ENCODE measurements at regions not wholly inside any gene's neighbourhood (a gene's known extent, or its start where the extent isn't known, plus 50 kb on each side); places are given as distances from the start of the nearest gene placed in this dataset.
"Not testable (repeated sequence)": the region's sequence is repeated elsewhere in the genome, so short reads cannot be mapped to it uniquely, and the experiment has no call there.

GRCh38 chr2:216985658-216986141 is 125.8 kb upstream of the TNP1 start:
- Histone ChIP-seq H3K27ac (ENCODE audit: low read length) (no peak overlapping the region), H3K9me3 (ENCODE audit: control insufficient read depth, insufficient read depth, low read depth, low read length) (no peaks in the 10 kb centered on the region), H3K4me3 (ENCODE audit: low read depth in 2 of 2, low read length in 2 of 2) (no peak overlapping the region), H3K4me1 (ENCODE audit: control insufficient read depth, insufficient read depth, low read length) (no peaks in the 10 kb centered on the region), H3K27me3 (ENCODE audit: control insufficient read depth, insufficient read depth, low read length) (no peaks in the 10 kb centered on the region), H3K36me3 (ENCODE audit: control insufficient read depth, insufficient read depth, low read length) (no peaks in the 10 kb centered on the region)
- in situ Hi-C loops (cut with HindIII; ENCODE audit: low pct_unique_long_range_greater_than_20kb, low sequenced_read_pairs) (no loop called here), intact Hi-C loops (cut with micrococcal nuclease; ENCODE audit: unreplicated experiment) (no loop called here)
- TF ChIP-seq REST (IDR thresholded peaks at IDR 0.05; ENCODE audit: insufficient read depth in 1 of 2, low read depth in 2 of 2, low read length in 1 of 2) = no peak
- TF ChIP-seq CTCF (IDR thresholded peaks at IDR 0.05) = no peak
- no peak for TF ChIP-seq POLR2AphosphoS5 (IDR thresholded peaks at IDR 0.05; ENCODE audit: low read depth, low read length)
- no peak for TF ChIP-seq SIN3A (IDR thresholded peaks at IDR 0.05; ENCODE audit: borderline replicate concordance, insufficient read depth, low read depth, low read length)
- TF ChIP-seq TCF7L2 (IDR thresholded peaks at IDR 0.05; ENCODE audit: low read depth, low read length) = no peak
- DNase-seq (ENCODE audit: low read depth, low spot score) = no peak
- ChIA-PET POLR2A (no interaction called here), CTCF (no interaction called here)
- no peak for ATAC-seq
- no TSS peak for BruUV-seq (replicated peaks)

GRCh38 chr2:216984937-216985336 is 125.1 kb upstream of the TNP1 start:
- H3K9me3 ChIP-seq (ENCODE audit: control insufficient read depth, insufficient read depth, low read depth, low read length) = no peaks in the 10 kb centered on the region
- ATAC-seq (no peak), DNase-seq (ENCODE audit: low read depth, low spot score) (no peak)
- H3K36me3 ChIP-seq (ENCODE audit: control insufficient read depth, insufficient read depth, low read length) = no peaks in the 10 kb centered on the region
- no peak overlapping the region for H3K4me3 ChIP-seq (ENCODE audit: low read depth in 2 of 2, low read length in 2 of 2)
- TF ChIP-seq SIN3A (IDR thresholded peaks at IDR 0.05; ENCODE audit: borderline replicate concordance, insufficient read depth, low read depth, low read length) (no peak), REST (IDR thresholded peaks at IDR 0.05; ENCODE audit: insufficient read depth in 1 of 2, low read depth in 2 of 2, low read length in 1 of 2) (no peak), POLR2AphosphoS5 (IDR thresholded peaks at IDR 0.05; ENCODE audit: low read depth, low read length) (no peak), CTCF (IDR thresholded peaks at IDR 0.05) (no peak), TCF7L2 (IDR thresholded peaks at IDR 0.05; ENCODE audit: low read depth, low read length) (no peak)
- in situ Hi-C loops (cut with HindIII; ENCODE audit: low pct_unique_long_range_greater_than_20kb, low sequenced_read_pairs) = no loop called here
- H3K27me3 ChIP-seq (ENCODE audit: control insufficient read depth, insufficient read depth, low read length) = no peaks in the 10 kb centered on the region
- BruUV-seq (replicated peaks) = no TSS peak
- CTCF ChIA-PET = no interaction called here
- intact Hi-C loops (cut with micrococcal nuclease; ENCODE audit: unreplicated experiment) = no loop called here
- POLR2A ChIA-PET = no interaction called here
- no peaks in the 10 kb centered on the region for H3K4me1 ChIP-seq (ENCODE audit: control insufficient read depth, insufficient read depth, low read length)
- no peak overlapping the region for H3K27ac ChIP-seq (ENCODE audit: low read length)

GRCh38 chr2:216981951-216982350 is 122.1 kb upstream of the TNP1 start:
- H3K4me3 ChIP-seq (ENCODE audit: low read depth in 2 of 2, low read length in 2 of 2); intact Hi-C loops (cut with micrococcal nuclease; ENCODE audit: unreplicated experiment); H3K9me3 ChIP-seq (ENCODE audit: control insufficient read depth, insufficient read depth, low read depth, low read length); H3K4me1 ChIP-seq (ENCODE audit: control insufficient read depth, insufficient read depth, low read length); BruUV-seq (replicated peaks); in situ Hi-C loops (cut with HindIII; ENCODE audit: low pct_unique_long_range_greater_than_20kb, low sequenced_read_pairs); H3K27ac ChIP-seq (ENCODE audit: low read length); H3K36me3 ChIP-seq (ENCODE audit: control insufficient read depth, insufficient read depth, low read length); CTCF ChIA-PET; H3K27me3 ChIP-seq (ENCODE audit: control insufficient read depth, insufficient read depth, low read length); DNase-seq (ENCODE audit: low read depth, low spot score); ATAC-seq; POLR2A ChIA-PET: not testable (repeated sequence)

- ATAC-seq; H3K27me3 ChIP-seq (ENCODE audit: control insufficient read depth, insufficient read depth, low read length); CTCF ChIA-PET; H3K4me3 ChIP-seq (ENCODE audit: low read depth in 2 of 2, low read length in 2 of 2); DNase-seq (ENCODE audit: low read depth, low spot score); H3K36me3 ChIP-seq (ENCODE audit: control insufficient read depth, insufficient read depth, low read length); in situ Hi-C loops (cut with HindIII; ENCODE audit: low pct_unique_long_range_greater_than_20kb, low sequenced_read_pairs); BruUV-seq (replicated peaks); H3K4me1 ChIP-seq (ENCODE audit: control insufficient read depth, insufficient read depth, low read length); POLR2A ChIA-PET; H3K9me3 ChIP-seq (ENCODE audit: control insufficient read depth, insufficient read depth, low read depth, low read length); intact Hi-C loops (cut with micrococcal nuclease; ENCODE audit: unreplicated experiment); H3K27ac ChIP-seq (ENCODE audit: low read length): not testable (repeated sequence)
These were observed 120.6 kb upstream of the TNP1 start for GRCh38 chr2:216980510-216980909.

Data from Panc1 (cell line).